Psoas muscle (tissue), 7 donors: ENCODE measurements at regions not wholly inside any gene's neighbourhood (a gene's known extent, or its start where the extent isn't known, plus 50 kb on each side); places are given as distances from the start of the nearest gene placed in this dataset.
A peak's percentile ranks its signal among the peaks of the same experiment; 100 is the strongest.
"Not testable (repeated sequence)": the region's sequence is repeated elsewhere in the genome, so short reads cannot be mapped to it uniquely, and the experiment has no call there.

Source experiments
- ATAC-seq, 4 donors: fragments of 200-7000 bp; cut with Tn5 transposase; one replicate each; pipeline ENCODE4 v1.9.1; 2020; ENCODE audit warnings: moderate library complexity in 3 of 4, mild to moderate bottlenecking in 2 of 4
- DNase-seq, 2 donors: peaks; one replicate each; pipeline ENCODE4 v3.0.0-alpha.2; 2020
- H3K27ac ChIP-seq: fragments of 200-600 bp; one replicate; pipeline ENCODE4 v1.8.0; 2022
- H3K27me3 ChIP-seq, 3 donors: fragments of 200-600 bp in 1 of 3; one replicate each; pipeline versions ENCODE4 v1.6.1 to v1.8.0; 2013 to 2022; ENCODE audit warnings: low read length in 2 of 3, mild to moderate bottlenecking in 2 of 3, moderate library complexity in 1 of 3; ENCODE audit not compliant: insufficient read depth in 3 of 3
- H3K36me3 ChIP-seq, 2 donors: fragments of 200-600 bp in 1 of 2; one replicate each; pipeline versions ENCODE4 v1.6.1 to v1.8.0; 2013 to 2022; ENCODE audit warnings: low read depth in 1 of 2, mild to moderate bottlenecking in 1 of 2, moderate library complexity in 1 of 2; ENCODE audit not compliant: insufficient read depth in 1 of 2
- H3K4me1 ChIP-seq: fragments of 200-600 bp; one replicate; pipeline ENCODE4 v1.8.0; 2022
- H3K4me3 ChIP-seq: fragments of 200-600 bp; one replicate; pipeline ENCODE4 v1.8.0; 2022; ENCODE audit warnings: mild to moderate bottlenecking
- H3K9me3 ChIP-seq: fragments of 200-600 bp; one replicate; pipeline ENCODE4 v1.8.0; 2022
- WGBS, 3 donors: extraction: QIAGEN DNeasy Blood & Tissue Kit; methylation state at CpG; one replicate each; pipeline versions ENCODE4 v1.1.6 to v1.1.7; 2013; 5-methylcytosine and 5-hydroxymethylcytosine counted together
- intact Hi-C, 2 donors: fragments of 100-400 bp; cut with DNase I; formaldehyde crosslinking; loops; one replicate each; pipeline versions ENCODE4 v1.11.0 to v1.14.2; 2022
- donor health status: healthy with polysubstance abuse.
- donor health status: DM: no; HTN: no; CAD: no; lungs with moderate emphysema.
- donor health status: Bipolar disorder and iron deficiency.
- donor health status: healthy.
- donor health status: DM: yes; HTN: yes; CAD: no.
- donor health status: DM: no; HTN: no; CAD: no.
- donor health status: DM: yes; HTN: yes; CAD: no.

- ATAC-seq (peak in 3 of 4 donors; percentile 60 to 92 (median 71)), DNase-seq (peak; percentile 70 to 92)
- H3K36me3 ChIP-seq, H3K27ac ChIP-seq, H3K9me3 ChIP-seq, intact Hi-C loops, H3K27me3 ChIP-seq, H3K4me1 ChIP-seq: not testable (repeated sequence)
- WGBS, 3 donors: 46 to 60% (median 57%) methylated on average over 28 of the region's 28 CpGs
- peak overlapping the region; percentile 45 for H3K4me3 ChIP-seq
Measured at GRCh38 chr9:65386699-65387098, 101.7 kb upstream of the FOXD4L5 start.

DNA sequence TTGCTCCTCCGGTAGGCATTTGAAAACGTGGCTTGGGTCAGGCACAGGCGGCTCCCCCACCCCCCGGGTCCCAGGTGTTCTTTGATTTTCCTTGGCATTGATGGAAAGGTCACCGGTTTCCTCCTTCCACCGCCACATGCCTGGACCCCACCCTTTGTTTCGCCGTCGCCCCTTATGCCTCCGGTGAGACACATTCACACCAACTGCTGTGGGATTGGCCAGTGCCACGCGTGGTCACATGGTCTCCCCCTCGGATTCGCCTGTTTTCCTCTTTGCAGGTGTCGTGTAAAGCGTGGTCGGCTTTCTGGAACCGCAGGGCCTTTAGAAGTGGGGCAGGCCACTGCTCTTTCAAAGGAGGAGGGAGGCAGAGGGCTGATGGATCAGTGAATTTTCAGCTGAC is 101.2 kb upstream of the FOXD4L5 start:
- H3K36me3 ChIP-seq, intact Hi-C loops, ATAC-seq, H3K27ac ChIP-seq, DNase-seq, H3K9me3 ChIP-seq, H3K4me3 ChIP-seq, H3K27me3 ChIP-seq, H3K4me1 ChIP-seq: not testable (repeated sequence)
- 62 to 69% (median 66%) methylated on average over 18 of the region's 18 CpGs for WGBS, 3 donors

GRCh38 chr9:65385655-65386024 is 100.6 kb upstream of the FOXD4L5 start:
- H3K27ac ChIP-seq, DNase-seq, H3K9me3 ChIP-seq, H3K4me1 ChIP-seq, H3K27me3 ChIP-seq, intact Hi-C loops, ATAC-seq, H3K4me3 ChIP-seq, H3K36me3 ChIP-seq: not testable (repeated sequence)
- WGBS, 3 donors: 64 to 72% (median 68%) methylated on average over 21 to 22 of the region's 22 CpGs

GRCh38 chr9:65384759-65385654 is 100.0 kb upstream of the FOXD4L5 start:
- WGBS, 3 donors: 63 to 66% (median 64%) methylated on average over 60 to 61 of the region's 61 CpGs
- H3K36me3 ChIP-seq, H3K4me1 ChIP-seq, ATAC-seq, H3K9me3 ChIP-seq, H3K27me3 ChIP-seq, H3K4me3 ChIP-seq, DNase-seq, H3K27ac ChIP-seq, intact Hi-C loops: not testable (repeated sequence)

DNA sequence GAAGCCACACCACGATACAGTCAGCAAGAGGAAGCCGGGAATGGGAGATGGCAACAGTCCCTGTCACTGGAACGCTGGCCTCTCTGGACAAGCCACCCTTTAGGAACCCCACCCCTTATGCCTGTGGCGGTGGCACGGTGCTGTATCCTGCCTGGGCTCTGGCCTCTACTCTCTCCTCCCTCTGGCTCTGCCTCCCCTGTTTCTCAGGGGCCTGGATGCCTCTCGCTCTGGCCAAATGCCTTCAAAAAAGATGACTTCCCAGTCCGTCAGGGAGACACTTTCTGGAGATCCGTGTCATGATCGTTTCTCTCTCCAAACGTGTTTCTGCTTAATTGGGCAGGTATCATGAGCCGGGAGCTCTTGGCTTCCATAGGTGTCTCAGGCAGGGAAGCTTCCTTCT is 99.1 kb upstream of the FOXD4L5 start:
- H3K4me3 ChIP-seq, H3K9me3 ChIP-seq, H3K27me3 ChIP-seq, intact Hi-C loops, H3K36me3 ChIP-seq, ATAC-seq, DNase-seq, H3K4me1 ChIP-seq, H3K27ac ChIP-seq: not testable (repeated sequence)
- WGBS, 3 donors: 59 to 66% (median 64%) methylated on average over 10 to 11 of the region's 11 CpGs

DNA sequence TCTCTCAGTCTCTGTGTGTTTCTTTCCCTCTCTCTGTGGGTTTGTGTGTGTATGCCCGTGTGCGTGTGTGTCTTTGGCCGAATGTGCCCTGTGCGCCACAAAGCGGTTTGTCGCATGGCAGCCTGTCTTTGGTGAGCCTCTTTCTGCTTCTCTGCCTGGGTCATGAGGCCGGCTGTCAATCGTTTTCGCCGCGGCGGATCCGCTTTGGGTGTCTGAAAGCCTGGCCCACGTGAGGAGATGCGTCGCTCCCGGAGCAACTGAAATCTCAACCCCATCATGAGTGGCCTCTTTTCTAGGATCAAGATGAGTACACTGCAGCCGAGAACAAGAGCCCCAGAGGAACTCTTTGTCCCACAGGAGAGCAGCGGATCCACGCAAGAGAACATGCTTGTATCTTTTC is 98.6 kb upstream of the FOXD4L5 start:
- H3K27ac ChIP-seq, H3K9me3 ChIP-seq, ATAC-seq, intact Hi-C loops, H3K27me3 ChIP-seq, DNase-seq, H3K4me3 ChIP-seq, H3K36me3 ChIP-seq, H3K4me1 ChIP-seq: not testable (repeated sequence)
- WGBS, 3 donors: 80 to 85% (median 85%) methylated on average over 16 to 20 of the region's 20 CpGs

DNA sequence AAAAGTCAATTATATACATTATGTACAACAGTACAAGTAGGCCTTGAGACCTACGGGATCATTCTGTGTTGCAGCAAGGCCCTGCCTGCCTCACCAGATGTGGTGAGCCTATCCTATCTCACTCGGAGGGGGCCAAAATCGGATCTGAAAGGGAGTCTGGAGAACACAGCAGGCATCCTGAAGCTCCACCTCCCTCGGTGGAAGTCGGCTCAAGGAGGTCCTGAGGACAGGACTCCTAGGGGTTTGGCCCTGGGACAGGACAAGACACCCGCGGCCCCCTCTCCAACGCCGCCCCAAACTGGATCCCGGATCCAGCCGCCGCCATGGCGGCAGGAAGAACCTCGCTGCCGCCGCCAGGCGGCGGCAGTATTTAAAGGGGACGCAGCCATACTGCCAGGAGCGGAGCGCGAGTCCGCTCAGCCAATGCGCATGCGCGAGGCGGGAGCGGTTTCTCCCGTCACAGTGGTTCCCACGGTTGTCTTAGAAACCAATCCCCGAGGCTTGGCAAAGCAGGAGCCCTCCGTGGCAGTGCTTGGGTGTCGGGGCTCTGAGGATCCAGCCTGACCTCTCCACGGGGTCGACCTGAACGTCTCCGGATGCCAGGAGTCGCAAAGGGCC is 97.8 kb upstream of the FOXD4L5 start:
- H3K9me3 ChIP-seq, H3K27ac ChIP-seq, H3K27me3 ChIP-seq, H3K36me3 ChIP-seq, H3K4me1 ChIP-seq, DNase-seq, intact Hi-C loops, ATAC-seq, H3K4me3 ChIP-seq: not testable (repeated sequence)
- 55 to 58% (median 56%) methylated on average over 35 to 38 of the region's 38 CpGs for WGBS, 3 donors
